HUDEP-2 (cell line): ENCODE measurements at regions not wholly inside any gene's neighbourhood (a gene's known extent, or its start where the extent isn't known, plus 50 kb on each side); places are given as distances from the start of the nearest gene placed in this dataset.
"Not testable (repeated sequence)": the region's sequence is repeated elsewhere in the genome, so short reads cannot be mapped to it uniquely, and the experiment has no call there.

ENCODE experiments used
- DNase-seq, 76 experiments: peaks; one replicate each; lab custom pipeline; 2025; ENCODE audit not compliant: unreplicated experiment in 76 of 76; lab: John Stamatoyannopoulos, UW

DNA sequence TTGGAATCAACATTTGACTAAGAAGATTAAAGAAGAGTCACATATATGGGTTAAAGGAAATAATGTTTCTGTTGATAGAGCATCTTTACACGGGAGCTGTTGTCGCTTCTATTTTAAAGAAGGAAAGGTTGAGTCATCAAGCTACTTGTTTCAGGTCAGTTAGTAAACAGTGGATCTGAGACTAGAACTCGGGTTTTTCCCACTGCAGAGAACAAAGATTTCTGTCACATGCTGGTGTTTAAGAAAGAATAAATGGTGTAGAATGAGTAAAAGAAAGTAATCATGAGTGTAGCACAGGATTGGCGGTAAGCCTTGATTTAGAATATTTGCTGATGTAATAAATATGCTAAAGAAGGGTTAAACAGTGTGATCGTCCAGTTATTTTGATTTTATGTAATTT is 455.5 kb downstream of the AEBP2 start:
- no peak for DNase-seq

DNA sequence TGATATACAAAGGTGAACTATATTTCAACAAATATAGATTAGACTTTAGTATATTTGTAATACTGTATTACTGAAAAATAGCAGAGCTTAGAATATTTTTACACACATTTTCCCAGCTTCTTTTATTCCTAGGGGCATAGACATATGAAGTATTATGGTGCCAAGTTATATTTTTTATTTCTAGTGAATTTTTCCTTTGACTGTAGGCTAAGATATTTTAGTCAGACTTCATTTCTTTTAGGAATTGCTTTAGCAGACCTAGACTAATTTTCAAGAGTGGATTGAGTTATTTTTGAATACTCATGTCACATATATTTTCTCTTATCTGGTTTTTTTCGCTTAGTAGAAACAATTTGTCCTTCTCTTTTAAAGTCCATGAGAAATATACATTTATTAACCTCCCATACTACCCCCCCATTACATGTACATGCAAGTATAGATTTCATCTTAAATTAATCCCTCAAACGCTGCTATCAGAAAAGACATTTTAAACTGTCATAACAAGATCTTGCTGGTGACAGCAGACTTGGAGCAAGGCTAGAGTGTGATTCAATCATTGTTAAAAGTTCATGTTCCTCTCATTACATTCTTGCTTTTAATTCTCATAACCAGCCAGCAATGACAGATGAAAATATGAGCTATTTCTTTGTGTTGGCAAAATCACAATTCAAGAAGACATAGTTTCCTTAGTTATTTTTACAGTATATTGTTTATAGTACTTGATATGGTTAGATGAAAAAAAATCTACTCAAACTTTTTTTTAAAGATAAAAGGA is 456.1 kb downstream of the AEBP2 start:
- no peak for DNase-seq

- DNase-seq: no peak
These were observed 456.7 kb downstream of the AEBP2 start for GRCh38 chr12:19896041-19896440.

DNA sequence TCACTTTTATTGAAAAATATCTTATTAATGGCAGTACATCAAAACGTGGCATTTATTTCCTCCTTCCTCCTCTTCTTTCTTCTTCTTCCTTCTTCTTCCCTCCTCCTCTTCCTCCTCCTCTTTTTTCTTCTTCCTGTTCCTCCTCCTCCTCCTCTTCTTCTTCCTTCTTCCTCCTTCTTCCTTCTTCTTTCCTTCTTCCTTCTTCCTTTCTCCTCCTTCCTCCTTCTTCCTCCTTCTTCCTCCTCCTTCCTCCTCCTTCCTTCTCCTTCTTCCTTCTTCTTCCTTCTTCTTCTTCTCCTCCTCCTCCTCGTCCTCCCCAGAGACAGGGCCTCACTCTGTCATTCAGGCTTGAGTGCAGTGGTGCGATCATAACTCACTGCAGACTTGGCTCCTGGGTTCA is 457.2 kb downstream of the AEBP2 start:
- DNase-seq: no peak

DNA sequence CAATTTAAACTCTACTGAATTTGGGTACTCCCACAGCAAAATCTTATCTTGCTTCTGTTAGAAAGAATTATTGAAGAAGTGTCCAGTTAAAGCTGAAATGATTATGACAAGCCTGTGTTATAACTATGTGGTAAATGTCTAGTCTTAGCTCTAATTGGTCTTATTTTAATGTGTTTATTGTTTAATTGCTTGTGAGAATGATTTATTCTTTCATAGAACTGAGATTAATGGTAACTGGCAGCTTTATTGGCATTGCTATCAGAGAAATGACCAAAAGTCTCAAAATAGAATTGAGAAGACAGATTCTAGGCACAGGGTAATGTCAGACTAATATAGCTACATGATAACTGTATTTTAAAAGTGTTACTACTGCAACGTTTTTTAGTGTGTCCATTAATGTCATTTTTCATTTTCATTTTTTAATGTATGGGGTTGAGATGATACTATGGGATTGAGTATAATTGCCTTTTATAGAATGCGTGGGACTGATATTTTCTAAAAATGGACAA is 458.7 kb downstream of the AEBP2 start:
- no peak for DNase-seq

DNA sequence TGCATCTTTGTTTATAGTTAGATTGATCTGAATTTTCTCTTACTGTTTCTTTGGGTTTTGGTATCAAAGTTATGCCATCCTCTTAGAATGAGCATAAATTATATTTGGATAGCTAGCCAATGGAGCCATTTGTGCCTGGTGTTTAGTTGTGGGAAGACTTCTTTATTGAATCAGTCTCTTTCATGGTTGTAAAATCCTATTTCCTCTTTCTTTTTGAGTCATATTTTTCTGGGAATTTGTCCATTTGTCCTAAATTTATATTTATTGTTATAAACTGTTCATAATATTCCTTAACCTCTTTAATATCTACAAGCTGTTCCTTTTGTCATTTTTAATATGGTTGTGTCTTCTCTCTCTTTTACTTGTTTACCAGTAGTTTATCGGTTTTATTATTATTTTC is 462.5 kb downstream of the AEBP2 start:
- no peak for DNase-seq

DNA sequence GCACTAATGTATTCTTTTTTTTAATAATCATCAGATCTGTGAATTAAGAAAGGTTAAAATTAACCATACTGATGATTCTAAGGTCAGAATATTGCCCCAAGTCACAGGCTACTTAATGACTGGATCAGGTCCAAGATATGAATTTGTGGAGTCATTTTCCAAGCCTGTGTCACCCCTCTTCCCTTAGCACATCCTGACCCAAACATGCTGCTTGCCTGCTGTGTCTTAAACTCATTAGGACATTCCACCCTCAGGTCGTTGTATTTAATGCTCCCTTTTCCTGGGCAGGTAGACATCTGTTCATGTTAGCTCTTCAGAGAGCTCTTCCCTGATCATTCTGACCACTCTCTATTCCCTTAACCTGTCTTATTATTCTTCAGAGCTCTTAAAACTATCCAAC is 463.5 kb upstream of the PDE3A start:
- DNase-seq: no peak

DNA sequence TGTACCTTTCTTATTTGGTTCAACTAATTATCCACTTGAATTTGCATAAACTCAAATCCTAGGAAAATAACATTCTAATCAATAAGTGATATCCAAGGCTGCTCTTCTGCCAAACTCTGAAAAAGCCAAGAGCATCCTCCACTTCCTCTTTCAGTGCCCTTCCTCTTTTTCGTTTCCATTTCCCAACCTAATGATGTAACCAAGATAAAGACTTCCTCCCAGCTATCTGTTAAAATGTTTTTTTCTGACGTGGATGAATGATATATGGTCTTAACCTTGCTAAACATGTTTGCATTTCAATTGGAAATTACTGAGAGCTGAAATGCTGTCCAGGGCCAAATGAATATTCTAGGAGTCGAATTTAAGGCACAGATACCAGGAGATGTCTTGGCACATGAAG is 459.5 kb upstream of the PDE3A start:
- no peak for DNase-seq

- DNase-seq: no peak
These were observed 458.9 kb upstream of the PDE3A start for GRCh38 chr12:19909418-19909817.

GRCh38 chr12:19910681-19911080 is 457.7 kb upstream of the PDE3A start:
- DNase-seq: no peak

DNA sequence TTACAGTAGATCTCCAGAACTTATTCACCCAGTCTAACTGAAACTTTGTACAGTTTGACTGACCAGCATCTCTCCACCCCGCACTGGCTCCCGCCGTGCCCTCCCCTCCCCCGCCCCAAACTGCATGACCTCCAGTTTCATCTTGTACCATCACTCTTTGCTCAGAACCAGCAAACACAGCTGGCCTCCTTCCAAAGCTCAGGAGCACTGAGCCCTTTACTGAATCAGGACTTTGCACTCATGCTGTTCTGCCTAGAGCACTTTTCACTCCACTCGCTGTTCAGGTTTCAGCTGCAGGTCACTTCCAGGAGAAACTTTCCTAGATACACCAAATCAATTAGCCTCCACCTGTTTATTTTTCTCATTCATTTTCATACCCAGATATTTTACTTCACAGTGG is 455.3 kb upstream of the PDE3A start:
- no peak for DNase-seq

DNA sequence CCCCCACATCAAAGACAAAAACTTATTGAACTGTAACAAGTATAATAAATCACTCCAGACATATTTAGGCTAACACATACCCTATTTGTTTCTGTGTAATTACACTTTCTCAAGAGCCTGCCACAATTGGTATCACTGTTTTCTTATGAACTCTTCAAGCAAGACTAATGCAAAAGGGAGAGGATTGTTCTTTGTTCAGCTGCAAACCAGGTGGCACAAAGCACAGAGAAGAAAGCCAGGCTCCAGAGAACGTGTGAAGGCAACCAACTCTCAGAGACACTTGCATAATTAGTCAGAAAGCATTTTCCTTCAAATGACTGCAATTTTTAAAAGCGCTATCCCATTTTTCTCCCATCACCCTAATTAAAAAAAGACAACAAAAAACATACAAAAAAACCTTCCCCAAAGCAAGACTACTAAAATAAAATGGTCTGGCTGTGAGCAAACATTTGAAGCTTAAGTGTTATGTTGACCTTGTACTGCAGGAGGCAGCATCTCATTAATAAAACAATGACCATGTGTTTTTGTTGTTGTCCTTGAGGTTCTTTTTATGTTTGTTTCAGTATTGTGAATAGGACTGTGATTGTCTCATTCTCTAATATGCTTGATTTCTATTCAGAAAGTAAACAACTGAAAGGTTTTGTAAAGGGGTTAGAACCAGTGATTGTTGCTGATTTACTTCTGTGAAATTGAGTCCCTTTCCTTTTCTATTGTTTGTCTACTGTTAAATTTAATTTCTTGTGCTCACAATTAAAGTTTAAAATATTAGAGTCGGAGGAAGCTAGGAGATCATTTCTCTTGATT is 452.7 kb upstream of the PDE3A start:
- peak in 4 of 76 experiments; percentile 5 to 13 (median 11) for DNase-seq

GRCh38 chr12:19916196-19916753 is 452.1 kb upstream of the PDE3A start:
- DNase-seq: no peak

- DNase-seq: no peak
These were observed 451.4 kb upstream of the PDE3A start for GRCh38 chr12:19916974-19917373.

DNA sequence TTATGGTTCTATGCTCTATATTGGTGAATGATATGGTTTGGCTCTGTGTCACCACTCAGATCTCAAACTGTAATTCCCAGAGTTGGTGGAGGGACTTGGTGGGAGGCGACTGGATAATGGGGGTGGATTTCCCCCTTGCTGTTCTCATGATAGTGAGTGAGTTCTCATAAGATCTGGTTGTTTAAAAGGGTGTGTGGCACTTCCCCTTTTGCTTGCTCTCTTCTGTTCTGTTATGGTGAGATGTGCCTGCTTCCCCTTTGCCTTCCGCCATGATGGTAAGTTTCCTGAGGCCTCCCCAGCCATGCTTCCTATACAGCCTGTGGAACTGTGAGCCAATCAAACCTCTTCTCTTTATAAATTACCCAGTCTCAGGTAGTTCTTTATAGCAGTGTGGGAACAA is 446.6 kb upstream of the PDE3A start:
- not testable (repeated sequence) for DNase-seq

DNA sequence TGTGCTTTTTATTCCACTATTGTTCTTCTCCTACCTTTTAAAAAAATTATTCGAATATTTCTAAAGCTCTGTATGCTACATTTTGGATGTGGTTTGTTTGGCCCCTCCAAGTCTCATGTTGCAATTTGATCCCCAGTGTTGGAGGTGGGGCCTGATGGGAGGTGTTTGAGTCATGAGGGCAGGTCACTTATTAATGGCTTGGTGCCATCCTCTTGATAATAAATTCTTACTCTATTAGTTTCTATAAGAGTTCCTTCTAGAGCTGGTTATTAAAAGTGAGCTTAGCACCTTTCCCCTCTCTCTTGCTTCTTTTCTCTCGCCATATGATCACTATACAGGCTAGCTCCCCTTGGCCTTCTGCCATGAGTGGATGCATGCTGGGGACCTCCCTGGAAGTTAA is 445.6 kb upstream of the PDE3A start:
- DNase-seq: no peak

GRCh38 chr12:19924360-19924759 is 444.0 kb upstream of the PDE3A start:
- DNase-seq: no peak

- no peak for DNase-seq
These were observed 442.5 kb upstream of the PDE3A start for GRCh38 chr12:19925841-19926240.

GRCh38 chr12:19926266-19926665 is 442.1 kb upstream of the PDE3A start:
- no peak for DNase-seq

- DNase-seq: no peak
These were observed 440.7 kb upstream of the PDE3A start for GRCh38 chr12:19927661-19928060.

DNA sequence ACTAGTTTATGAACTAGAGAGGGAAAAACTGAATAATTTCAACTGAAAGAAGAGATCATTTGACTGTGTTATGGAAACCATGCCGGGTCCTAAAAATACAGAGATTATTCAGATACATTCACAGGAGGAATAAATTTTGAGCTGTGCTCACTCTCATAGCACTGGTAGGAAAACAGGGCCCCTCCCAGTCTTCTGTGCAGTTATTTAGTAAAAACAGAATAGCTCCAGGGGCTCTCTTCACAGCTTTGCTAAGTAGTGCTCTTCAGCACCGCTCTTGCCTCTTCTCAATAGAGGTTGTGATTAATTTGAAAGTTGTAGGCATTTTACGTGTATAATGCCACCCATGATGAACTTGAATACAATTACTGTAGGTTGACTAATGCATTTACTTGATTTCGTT is 435.9 kb upstream of the PDE3A start:
- DNase-seq: no peak

- no peak for DNase-seq
These were observed 434.4 kb upstream of the PDE3A start for GRCh38 chr12:19933924-19934323.
